B cell (primary cell): ENCODE measurements at regions not wholly inside any gene's neighbourhood (a gene's known extent, or its start where the extent isn't known, plus 50 kb on each side); places are given as distances from the start of the nearest gene placed in this dataset.

Experiments used
- ATAC-seq: fragments of 200-7000 bp; cut with Tn5 transposase; one replicate; pipeline ENCODE4 v1.10.0; 2021; ENCODE audit warnings: low read depth, mild to moderate bottlenecking, moderate number of reproducible peaks, moderate library complexity
- CTCF ChIA-PET: fragments of 350-600 bp; sonication (Branson Sonifier 250); formaldehyde crosslinking; loops from one replicate; lab custom pipeline; 2021; ENCODE audit warnings: antibody characterized with exemption, inconsistent platforms; lab: Charles Lee
- POLR2A ChIA-PET: fragments of 350-600 bp; sonication (Branson Sonifier 250); formaldehyde crosslinking; loops from one replicate; lab custom pipeline; 2021; ENCODE audit warnings: antibody characterized with exemption; lab: Charles Lee
- DNase-seq: peaks from one replicate; pipeline ENCODE4 v3.0.0; 2013
- H2AFZ ChIP-seq: 2 replicates; pipeline ENCODE4 v1.6.1; 2012; ENCODE audit warnings: mild to moderate bottlenecking, low read depth, low read length; ENCODE audit not compliant: insufficient read depth, poor library complexity, severe bottlenecking
- H3K27ac ChIP-seq, 2 donors: 1 replicate in 1 of 2; 2 replicates in 1 of 2; pipeline ENCODE4 v1.5.1; 2012 to 2013; ENCODE audit warnings: low read length in 2 of 2, mild to moderate bottlenecking in 2 of 2, moderate library complexity in 1 of 2
- H3K27me3 ChIP-seq, 4 experiments: fragments of 200-600 bp in 1 of 4; sonication (generic) in 1 of 4; replicated peaks in 1 of 4; 1 replicate in 2 of 4; 2 replicates in 2 of 4; pipeline versions ENCODE4 v1.6.1 to v1.7.0; 2013 to 2016; ENCODE audit warnings: low read length in 3 of 4, mild to moderate bottlenecking in 2 of 4, mixed read lengths in 1 of 4, moderate library complexity in 1 of 4; ENCODE audit not compliant: insufficient read depth in 4 of 4, control insufficient read depth in 3 of 4; ENCODE audit errors: control extremely low read depth in 1 of 4
- H3K36me3 ChIP-seq, 2 experiments: replicated peaks in 1 of 2; 1 replicate in 1 of 2; 2 replicates in 1 of 2; pipeline versions ENCODE4 v1.6.1 to v1.7.1; 2013; ENCODE audit warnings: low read length in 1 of 2; ENCODE audit not compliant: insufficient read depth in 2 of 2, control insufficient read depth in 1 of 2; ENCODE audit errors: control extremely low read depth in 1 of 2, extremely low read depth in 1 of 2
- H3K4me1 ChIP-seq, 2 donors: fragments of 200-600 bp in 1 of 2; sonication (generic) in 1 of 2; 1 replicate in 1 of 2; 2 replicates in 1 of 2; pipeline versions ENCODE4 v1.5.1 to v1.6.1; 2013 to 2017; ENCODE audit warnings: low read length in 2 of 2; ENCODE audit not compliant: control insufficient read depth in 2 of 2, insufficient read depth in 2 of 2
- H3K4me2 ChIP-seq: replicated peaks from 2 replicates; pipeline ENCODE3; 2012; ENCODE audit warnings: mild to moderate bottlenecking, low read depth, low read length; ENCODE audit not compliant: poor library complexity, severe bottlenecking
- H3K4me3 ChIP-seq, 5 experiments: fragments of 200-600 bp in 1 of 5; sonication (generic) in 1 of 5; 1 replicate in 3 of 5; 2 replicates in 2 of 5; pipeline versions ENCODE4 v1.5.1 to v1.7.0; 2011 to 2016; ENCODE audit warnings: low read length in 4 of 5, mild to moderate bottlenecking in 4 of 5, low read depth in 2 of 5, control low read depth in 1 of 5, moderate library complexity in 1 of 5; ENCODE audit not compliant: insufficient read depth in 1 of 5; ENCODE audit errors: control extremely low read depth in 1 of 5, extremely low read depth in 1 of 5
- H3K79me2 ChIP-seq: fragments of 200-600 bp; sonication (generic); one replicate; pipeline ENCODE4 v1.6.0; 2016; ENCODE audit warnings: low read length; ENCODE audit not compliant: control insufficient read depth, insufficient read depth
- H3K9ac ChIP-seq: fragments of 200-600 bp; sonication (generic); 2 replicates; pipeline ENCODE4 v1.6.1; 2017; ENCODE audit warnings: mild to moderate bottlenecking, low read length, moderate library complexity
- H3K9me3 ChIP-seq, 3 donors: one replicate each; pipeline versions ENCODE4 v1.6.1 to v1.7.1; 2013; ENCODE audit warnings: low read length in 2 of 3; ENCODE audit not compliant: control insufficient read depth in 2 of 3, insufficient read depth in 1 of 3; ENCODE audit errors: control extremely low read depth in 1 of 3
- H4K20me1 ChIP-seq: 2 replicates; pipeline ENCODE4 v1.6.0; 2012; ENCODE audit warnings: mild to moderate bottlenecking, low read length; ENCODE audit not compliant: insufficient read depth, control insufficient read depth, poor library complexity, severe bottlenecking
- H3K27ac Mint-ChIP-seq: one replicate; pipeline ENCODE4 v1.8.0; 2021; ENCODE audit warnings: mixed read lengths
- H3K27me3 Mint-ChIP-seq: one replicate; pipeline ENCODE4 v1.8.0; 2021; ENCODE audit warnings: mixed read lengths
- H3K4me1 Mint-ChIP-seq: one replicate; pipeline ENCODE4 v1.8.0; 2021; ENCODE audit warnings: mixed read lengths
- H3K4me3 Mint-ChIP-seq: one replicate; pipeline ENCODE4 v1.8.0; 2021; ENCODE audit warnings: mixed read lengths
- H3K9me3 Mint-ChIP-seq: one replicate; pipeline ENCODE4 v1.8.0; 2022; ENCODE audit warnings: mixed read lengths; ENCODE audit not compliant: insufficient read depth
- EZH2 ChIP-seq: IDR thresholded peaks from 2 replicates; pipeline ENCODE4 v1.6.1; 2012; ENCODE audit warnings: borderline replicate concordance, low read depth, mild to moderate bottlenecking, moderate library complexity, low read length; ENCODE audit not compliant: insufficient read depth, poor library complexity, severe bottlenecking
- intact Hi-C: fragments of 100-400 bp; cut with micrococcal nuclease; formaldehyde crosslinking; loops from one replicate; pipeline ENCODE4 v1.10.0; 2022
- TF ChIP-seq, protein P1 (sequence below): fragments of 200-600 bp; IDR thresholded peaks from one replicate; pipeline ENCODE4 v1.8.0; 2022; ENCODE audit warnings: antibody characterized with exemption, mild to moderate bottlenecking

GRCh38 chr13:90393408-90393807 is 954.1 kb upstream of the MIR17HG start:
- Histone ChIP-seq H3K4me3 (no peak overlapping the region), H2AFZ (no peak overlapping the region), H3K27ac (no peak overlapping the region), H3K4me1 (no peaks in the 10 kb centered on the region), H3K79me2 (no peaks in the 10 kb centered on the region), H3K9ac (no peak overlapping the region), H3K9me3 (peaks cover 2 to 6% (median 2%) of the 10 kb centered on the region in 3 donors), H3K27me3 (no peaks in the 10 kb centered on the region), H3K4me2 (no peak overlapping the region), H4K20me1 (no peaks in the 10 kb centered on the region), H3K36me3 (no peaks in the 10 kb centered on the region)
- Mint-ChIP-seq H3K9me3 (peaks cover 8% of the 10 kb centered on the region), H3K27me3 (no peaks in the 10 kb centered on the region), H3K4me1 (no peaks in the 10 kb centered on the region), H3K27ac (no peak overlapping the region), H3K4me3 (no peak overlapping the region)
- DNase-seq (no peak), ATAC-seq (no peak)
- TF ChIP-seq, protein P1, sequence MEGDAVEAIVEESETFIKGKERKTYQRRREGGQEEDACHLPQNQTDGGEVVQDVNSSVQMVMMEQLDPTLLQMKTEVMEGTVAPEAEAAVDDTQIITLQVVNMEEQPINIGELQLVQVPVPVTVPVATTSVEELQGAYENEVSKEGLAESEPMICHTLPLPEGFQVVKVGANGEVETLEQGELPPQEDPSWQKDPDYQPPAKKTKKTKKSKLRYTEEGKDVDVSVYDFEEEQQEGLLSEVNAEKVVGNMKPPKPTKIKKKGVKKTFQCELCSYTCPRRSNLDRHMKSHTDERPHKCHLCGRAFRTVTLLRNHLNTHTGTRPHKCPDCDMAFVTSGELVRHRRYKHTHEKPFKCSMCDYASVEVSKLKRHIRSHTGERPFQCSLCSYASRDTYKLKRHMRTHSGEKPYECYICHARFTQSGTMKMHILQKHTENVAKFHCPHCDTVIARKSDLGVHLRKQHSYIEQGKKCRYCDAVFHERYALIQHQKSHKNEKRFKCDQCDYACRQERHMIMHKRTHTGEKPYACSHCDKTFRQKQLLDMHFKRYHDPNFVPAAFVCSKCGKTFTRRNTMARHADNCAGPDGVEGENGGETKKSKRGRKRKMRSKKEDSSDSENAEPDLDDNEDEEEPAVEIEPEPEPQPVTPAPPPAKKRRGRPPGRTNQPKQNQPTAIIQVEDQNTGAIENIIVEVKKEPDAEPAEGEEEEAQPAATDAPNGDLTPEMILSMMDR: no peak
- TF ChIP-seq EZH2: no peak
- intact Hi-C loops: no loop called here
- ChIA-PET CTCF (no interaction called here), POLR2A (no interaction called here)

GRCh38 chr13:90395348-90395747 is 952.1 kb upstream of the MIR17HG start:
- TF ChIP-seq, protein P1: no peak
- TF ChIP-seq EZH2: no peak
- peaks cover 0 to 2% (median 2%) of the 10 kb centered on the region in 3 donors for H3K9me3 ChIP-seq
- no peak overlapping the region for H3K4me2 ChIP-seq
- H3K27me3 ChIP-seq: no peaks in the 10 kb centered on the region
- H3K9me3 Mint-ChIP-seq: peaks cover 6% of the 10 kb centered on the region
- POLR2A ChIA-PET: no interaction called here
- no peak overlapping the region for H2AFZ ChIP-seq
- CTCF ChIA-PET: no interaction called here
- H3K4me1 ChIP-seq: no peaks in the 10 kb centered on the region
- H3K27ac Mint-ChIP-seq: no peak overlapping the region
- no peak overlapping the region for H3K9ac ChIP-seq
- no peak overlapping the region for H3K27ac ChIP-seq
- ATAC-seq (no peak), DNase-seq (no peak)
- intact Hi-C loops: no loop called here
- no peaks in the 10 kb centered on the region for H3K27me3 Mint-ChIP-seq
- no peak overlapping the region for H3K4me3 Mint-ChIP-seq
- no peaks in the 10 kb centered on the region for H3K4me1 Mint-ChIP-seq
- no peaks in the 10 kb centered on the region for H4K20me1 ChIP-seq
- H3K4me3 ChIP-seq: no peak overlapping the region
- no peaks in the 10 kb centered on the region for H3K79me2 ChIP-seq
- no peaks in the 10 kb centered on the region for H3K36me3 ChIP-seq
